ENCODE measurements at regions not wholly inside any gene's neighbourhood (a gene's known extent, or its start where the extent isn't known, plus 50 kb on each side); places are given as distances from the start of the nearest gene placed in this dataset.

DNA sequence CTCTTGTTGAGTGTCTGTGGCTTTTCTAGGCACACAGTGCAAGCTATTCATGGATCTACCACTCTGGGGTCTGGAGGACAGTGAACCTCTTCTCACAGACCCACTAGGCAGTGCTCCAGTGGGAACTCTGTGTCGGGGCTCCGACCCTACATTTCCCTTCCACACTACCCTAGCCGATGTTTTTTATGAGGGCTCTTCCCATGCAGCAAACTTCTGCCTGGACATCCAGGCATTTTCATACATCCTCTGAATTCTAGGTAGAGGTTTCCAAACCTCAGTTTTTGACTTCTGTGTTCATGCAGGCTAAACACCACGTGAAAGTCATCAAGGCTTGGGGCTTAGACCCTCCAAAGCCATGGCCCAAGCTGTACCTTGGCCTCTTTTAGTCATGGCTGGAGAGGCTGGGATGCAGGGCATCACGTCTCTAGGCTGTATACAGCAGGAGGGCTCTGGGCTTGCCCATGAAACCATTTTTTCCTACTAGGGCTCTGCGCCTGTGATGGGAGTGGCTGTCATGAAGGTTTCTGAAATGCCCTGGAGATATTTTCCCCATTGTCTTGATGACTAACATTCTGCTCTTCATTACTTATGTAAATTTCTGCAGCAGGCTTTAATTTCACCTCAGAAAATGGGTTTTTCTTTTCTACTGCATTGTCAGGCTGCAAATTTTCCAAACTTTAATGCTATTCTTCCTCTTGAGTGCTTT is 249.8 kb upstream of the CPEB2 start:
- no peak for DNase-seq

GRCh38 chr4:14767142-14767541 is 235.1 kb upstream of the CPEB2 start:
- DNase-seq = no peak

- no peak for DNase-seq
Observed at GRCh38 chr4:14768449-14768848, 233.8 kb upstream of the CPEB2 start.

GRCh38 chr4:14769993-14770392 is 232.3 kb upstream of the CPEB2 start:
- DNase-seq = no peak

- DNase-seq = no peak
Observed at GRCh38 chr4:14771094-14771493, 231.2 kb upstream of the CPEB2 start.

GRCh38 chr4:14771504-14772175 is 230.6 kb upstream of the CPEB2 start:
- DNase-seq = no peak

- no peak for DNase-seq
Observed at GRCh38 chr4:14772388-14772787, 229.9 kb upstream of the CPEB2 start.

DNA sequence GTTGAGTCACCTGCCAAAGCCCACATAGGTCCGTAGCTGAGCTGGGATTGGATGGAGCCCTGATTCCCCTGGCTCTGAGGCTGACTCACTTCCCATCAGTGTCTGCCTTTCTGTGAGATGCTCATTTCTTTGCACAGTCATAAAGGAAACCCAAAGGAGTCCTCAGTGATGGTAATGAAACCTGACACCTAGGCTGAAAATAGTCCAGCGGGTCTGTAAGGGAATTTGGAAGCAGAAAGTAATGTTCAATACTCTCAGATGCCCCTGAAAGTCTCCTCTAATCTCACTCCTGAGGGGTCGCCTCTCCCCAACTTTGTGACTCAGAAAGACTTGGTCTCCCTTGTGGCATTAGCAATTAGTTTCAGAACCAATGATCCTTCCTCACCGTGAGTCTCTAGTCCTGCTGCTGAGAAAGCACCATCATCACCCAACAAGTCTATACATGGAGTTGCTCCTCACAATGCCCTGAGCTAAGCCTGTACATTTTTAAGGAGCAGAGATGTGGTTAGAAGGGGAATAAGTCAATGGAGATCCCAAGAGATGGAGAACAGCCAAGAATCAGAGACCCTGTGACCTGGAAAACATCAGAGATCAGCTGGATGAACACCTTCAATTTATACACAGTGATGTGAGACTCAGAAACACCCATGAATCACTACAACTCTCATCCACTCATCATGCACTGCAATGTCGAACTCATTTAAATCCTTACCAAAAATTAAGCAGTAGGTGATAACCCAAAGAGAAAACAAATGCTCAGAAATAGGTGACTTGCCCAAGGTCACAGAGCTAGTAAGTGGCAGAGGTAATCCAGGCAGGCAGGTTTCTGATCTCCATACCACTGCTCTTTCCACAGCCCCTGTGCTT is 219.0 kb upstream of the CPEB2 start:
- DNase-seq = no peak

GRCh38 chr4:14787221-14787620 is 215.1 kb upstream of the CPEB2 start:
- DNase-seq = no peak

GRCh38 chr4:14787894-14788293 is 214.4 kb upstream of the CPEB2 start:
- no peak for DNase-seq

GRCh38 chr4:14790494-14790893 is 211.8 kb upstream of the CPEB2 start:
- no peak for DNase-seq

GRCh38 chr4:14792702-14793227 is 209.5 kb upstream of the CPEB2 start:
- DNase-seq = no peak

DNA sequence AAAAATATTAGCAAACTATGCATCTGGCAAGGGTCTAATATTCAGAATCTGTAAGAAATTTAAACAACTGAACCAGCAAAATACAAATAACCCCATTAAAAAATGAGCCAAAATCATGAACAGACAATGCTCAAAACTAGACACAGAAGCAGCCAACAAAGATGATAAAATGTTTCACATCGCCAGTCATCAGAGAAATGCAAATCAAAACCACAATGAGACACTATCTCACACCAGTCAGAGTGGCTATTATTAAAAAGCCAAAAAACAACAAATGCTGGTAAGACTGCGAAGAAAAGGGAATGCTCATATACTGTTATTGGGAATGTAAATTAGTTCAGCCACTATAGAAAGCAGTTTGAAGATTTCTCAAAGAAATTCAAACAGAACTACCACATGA is 201.3 kb upstream of the CPEB2 start:
- DNase-seq = no peak

- DNase-seq = no peak
Observed at GRCh38 chr4:14802596-14802995, 199.7 kb upstream of the CPEB2 start.

DNA sequence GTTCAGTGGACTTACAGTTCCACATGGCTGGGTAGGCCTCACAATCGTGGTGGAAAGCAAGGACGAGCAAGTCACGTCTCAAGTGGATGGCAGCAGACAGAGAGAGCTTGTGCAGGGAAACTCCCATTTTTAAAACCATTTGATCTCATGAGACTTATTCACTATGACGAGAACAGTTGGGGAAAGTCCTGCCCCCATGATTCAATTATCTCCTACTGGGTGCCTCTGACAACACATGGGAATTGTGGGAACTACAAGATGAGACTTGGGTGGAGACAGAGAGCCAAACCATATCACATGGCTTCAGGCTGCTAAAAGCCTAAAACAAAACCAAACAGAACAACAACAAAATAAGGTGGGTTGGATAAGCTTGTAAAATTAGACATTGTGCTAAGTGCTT is 194.4 kb upstream of the CPEB2 start:
- no peak for DNase-seq

- DNase-seq = no peak
Observed at GRCh38 chr4:14809203-14809602, 193.1 kb upstream of the CPEB2 start.

GRCh38 chr4:14810121-14810520 is 192.2 kb upstream of the CPEB2 start:
- DNase-seq = no peak

GRCh38 chr4:14810568-14810967 is 191.7 kb upstream of the CPEB2 start:
- no peak for DNase-seq

DNA sequence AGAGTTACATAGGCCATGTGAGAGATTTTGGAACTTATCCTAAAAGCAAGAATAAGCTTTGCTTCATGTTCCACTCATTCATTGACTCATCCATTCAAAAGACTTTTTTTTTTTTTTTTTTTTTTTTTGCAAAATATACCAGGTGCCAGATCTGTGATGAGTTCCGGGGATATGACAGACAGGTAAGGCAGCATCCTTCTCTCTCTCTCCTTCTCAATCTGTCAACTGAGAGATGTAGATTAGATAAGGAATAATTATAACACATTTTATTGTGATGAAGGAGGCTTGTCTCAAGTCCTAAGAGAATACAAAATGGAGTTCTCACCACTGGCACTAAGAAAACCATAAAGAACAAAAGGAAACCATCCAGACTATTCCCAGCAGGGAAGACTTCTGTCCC is 190.2 kb upstream of the CPEB2 start:
- DNase-seq = no peak

- DNase-seq = no peak
Observed at GRCh38 chr4:14816623-14817261, 185.5 kb upstream of the CPEB2 start.

GRCh38 chr4:14824189-14824588 is 178.1 kb upstream of the CPEB2 start:
- DNase-seq = no peak

DNA sequence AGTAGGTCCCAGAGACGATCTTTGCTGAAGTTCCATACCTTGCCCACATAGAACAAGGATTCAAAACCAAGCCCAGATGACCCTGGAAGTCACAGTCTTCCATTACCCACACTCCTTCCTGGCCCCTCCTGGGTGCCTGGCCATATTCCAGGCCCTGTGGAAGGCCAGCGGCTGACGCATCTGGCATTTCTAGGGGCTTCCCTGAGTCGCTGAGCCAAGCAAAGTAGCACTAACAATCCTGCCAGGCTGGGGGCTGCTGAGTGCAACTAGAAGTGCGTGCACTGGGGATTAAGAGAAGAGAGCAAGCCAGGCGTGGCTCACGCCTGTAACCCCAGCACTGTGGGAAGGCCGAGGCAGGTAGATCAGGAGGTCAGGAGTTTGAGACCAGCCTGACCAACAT is 175.2 kb upstream of the CPEB2 start:
- DNase-seq = no peak

GRCh38 chr4:14829795-14830194 is 172.5 kb upstream of the CPEB2 start:
- DNase-seq = no peak
